ENCODE measurements at regions not wholly inside any gene's neighbourhood (a gene's known extent, or its start where the extent isn't known, plus 50 kb on each side); places are given as distances from the start of the nearest gene placed in this dataset.

GRCh38 chr4:22003878-22004277 is 55.3 kb upstream of the KCNIP4 start:
- no peak for TF ChIP-seq CTCF (IDR thresholded peaks at IDR 0.05)
- no peak for TF ChIP-seq POLR2A (IDR thresholded peaks at IDR 0.05)

Measured in heart left ventricle (tissue), 13 donors.